A549 (cell line): ENCODE measurements at regions not wholly inside any gene's neighbourhood (a gene's known extent, or its start where the extent isn't known, plus 50 kb on each side); places are given as distances from the start of the nearest gene placed in this dataset.

Source experiments
- CBX8 ChIP-seq: fragments of 200-600 bp; sonication (generic); IDR thresholded peaks from 2 replicates; pipeline ENCODE4 v1.6.1; 2016
- CHD2 ChIP-seq: fragments of 150-350 bp; IDR thresholded peaks from 2 replicates; pipeline ENCODE4 v1.6.1; 2014; ENCODE audit warnings: low read length; ENCODE audit not compliant: partially characterized antibody
- CTCF ChIP-seq: fragments of >200 bp; sonication (Bioruptor Twin); formaldehyde crosslinking; IDR thresholded peaks from 3 replicates; pipeline ENCODE4 v1.5.1; 2016
- EP300 ChIP-seq, 2 experiments: fragments of >200 bp; sonication (Bioruptor Twin); formaldehyde crosslinking; IDR thresholded peaks; 2 replicates in 1 of 2; 3 replicates in 1 of 2; pipeline ENCODE4 v1.6.1; 2016 to 2017
- ESRRA ChIP-seq: fragments of 150-350 bp; IDR thresholded peaks from 2 replicates; pipeline ENCODE4 v1.6.1; 2014; ENCODE audit warnings: mild to moderate bottlenecking, low read length, borderline replicate concordance
- JUNB ChIP-seq: fragments of >200 bp; sonication (Bioruptor Twin); formaldehyde crosslinking; IDR thresholded peaks from 2 replicates; pipeline ENCODE4 v1.6.1; 2016
- KDM5A ChIP-seq: fragments of 200-600 bp; sonication (generic); IDR thresholded peaks from 2 replicates; pipeline ENCODE4 v1.6.1; 2016; ENCODE audit warnings: antibody characterized with exemption, mild to moderate bottlenecking
- POLR2A ChIP-seq: IDR thresholded peaks from 2 replicates; pipeline ENCODE4 v1.6.1; 2012; ENCODE audit warnings: mild to moderate bottlenecking, low read length
- REST ChIP-seq: fragments of 200-600 bp; sonication (generic); IDR thresholded peaks from 2 replicates; pipeline ENCODE4 v1.6.1; 2016; ENCODE audit warnings: antibody characterized with exemption, mild to moderate bottlenecking, moderate library complexity

- TF ChIP-seq REST = no peak
- TF ChIP-seq JUNB = no peak
- TF ChIP-seq CHD2 = no peak
- no peak for TF ChIP-seq CTCF
- TF ChIP-seq ESRRA = no peak
- no peak for TF ChIP-seq POLR2A
- no peak for TF ChIP-seq CBX8
- TF ChIP-seq KDM5A = no peak
- no peak for TF ChIP-seq EP300 (IDR thresholded peaks at IDR 0.05)
Measured at GRCh38 chr10:21160116-21160515, 263.0 kb upstream of the NEBL start.
